SK-N-MC (cell line): ENCODE measurements at regions not wholly inside any gene's neighbourhood (a gene's known extent, or its start where the extent isn't known, plus 50 kb on each side); places are given as distances from the start of the nearest gene placed in this dataset.

ENCODE experiments used
- EZH2 ChIP-seq: fragments of 200-600 bp; sonication (generic); IDR thresholded peaks from one replicate; pipeline ENCODE4 v1.6.1; 2017; ENCODE audit warnings: antibody characterized with exemption
- POLR2AphosphoS5 ChIP-seq: IDR thresholded peaks from 2 replicates; pipeline ENCODE4 v1.6.1; 2012; ENCODE audit warnings: mild to moderate bottlenecking, low read depth, low read length, borderline replicate concordance

GRCh38 chr20:6838181-6838826 lies 70.8 kb downstream of the BMP2 start:
- no peak for TF ChIP-seq EZH2
- no peak for TF ChIP-seq POLR2AphosphoS5
